ENCODE measurements at regions not wholly inside any gene's neighbourhood (a gene's known extent, or its start where the extent isn't known, plus 50 kb on each side); places are given as distances from the start of the nearest gene placed in this dataset.

DNA sequence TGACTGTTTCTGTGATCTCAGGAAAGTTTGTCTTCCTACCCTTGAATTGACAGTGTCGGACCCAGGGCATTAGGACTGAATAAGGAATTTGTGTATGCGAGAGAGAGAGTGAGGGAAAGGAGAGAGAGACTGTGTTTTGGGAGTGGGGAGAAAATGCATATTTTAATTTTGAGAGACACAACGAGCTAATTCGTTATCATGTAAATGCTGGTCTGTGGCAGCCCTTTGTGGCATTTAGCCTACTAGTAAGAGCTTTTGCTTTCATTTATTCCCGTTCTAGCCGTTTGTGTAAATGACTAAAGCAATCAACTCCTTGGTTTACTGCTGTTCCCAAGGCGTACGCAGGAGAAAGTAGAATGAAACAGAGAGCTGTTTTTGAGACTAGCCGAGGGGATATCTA is 79.8 kb upstream of the MAMDC2 start (continued):
- TF ChIP-seq CHD7 (IDR thresholded peaks at IDR 0.05; ENCODE audit: insufficient replicate concordance, low read length): no peak
- no peak for TF ChIP-seq YY1 (IDR thresholded peaks at IDR 0.05; ENCODE audit: low read depth, low read length)

All from H1 (cell line).